T follicular helper cell (primary cell): ENCODE measurements at regions not wholly inside any gene's neighbourhood (a gene's known extent, or its start where the extent isn't known, plus 50 kb on each side); places are given as distances from the start of the nearest gene placed in this dataset.
"Not testable (repeated sequence)": the region's sequence is repeated elsewhere in the genome, so short reads cannot be mapped to it uniquely, and the experiment has no call there.

Source experiments
- DNase-seq: peaks from one replicate; pipeline ENCODE4 v3.0.0-alpha.2; 2020; ENCODE audit warnings: low read depth

- DNase-seq = no peak
These were observed 129.3 kb upstream of the LPCAT1 start for GRCh38 chr5:1652873-1653697.

- DNase-seq = no peak
These were observed 128.5 kb upstream of the LPCAT1 start for GRCh38 chr5:1651971-1652872.

GRCh38 chr5:1651250-1651649 lies 127.5 kb upstream of the LPCAT1 start:
- no peak for DNase-seq

- no peak for DNase-seq
These were observed 125.8 kb upstream of the LPCAT1 start for GRCh38 chr5:1649554-1649953.

GRCh38 chr5:1648806-1649205 lies 125.0 kb upstream of the LPCAT1 start:
- DNase-seq = no peak

- no peak for DNase-seq
These were observed 123.8 kb upstream of the LPCAT1 start for GRCh38 chr5:1647580-1647979.

GRCh38 chr5:1644810-1645571 lies 121.2 kb upstream of the LPCAT1 start:
- DNase-seq = peak; percentile 63

- not testable (repeated sequence) for DNase-seq
These were observed 120.6 kb upstream of the LPCAT1 start for GRCh38 chr5:1644393-1644809.

GRCh38 chr5:1643651-1644392 lies 120.1 kb upstream of the LPCAT1 start:
- no peak for DNase-seq

GRCh38 chr5:1642621-1643061 lies 118.9 kb upstream of the LPCAT1 start:
- no peak for DNase-seq

GRCh38 chr5:1642221-1642620 lies 118.5 kb upstream of the LPCAT1 start:
- DNase-seq = no peak

- DNase-seq = peak; percentile 63
These were observed 117.9 kb upstream of the LPCAT1 start for GRCh38 chr5:1641560-1642166.

- DNase-seq = no peak
These were observed 117.3 kb upstream of the LPCAT1 start for GRCh38 chr5:1641041-1641440.

GRCh38 chr5:1640421-1640881 lies 116.7 kb upstream of the LPCAT1 start:
- no peak for DNase-seq

- no peak for DNase-seq
These were observed 116.0 kb upstream of the LPCAT1 start for GRCh38 chr5:1639757-1640156.

GRCh38 chr5:1638658-1639400 lies 115.1 kb upstream of the LPCAT1 start:
- DNase-seq = no peak

- DNase-seq = no peak
These were observed 114.1 kb upstream of the LPCAT1 start for GRCh38 chr5:1637639-1638481.

- DNase-seq = no peak
These were observed 113.3 kb upstream of the LPCAT1 start for GRCh38 chr5:1636981-1637638.
